DOHH2 (cell line): ENCODE measurements at regions not wholly inside any gene's neighbourhood (a gene's known extent, or its start where the extent isn't known, plus 50 kb on each side); places are given as distances from the start of the nearest gene placed in this dataset.

ENCODE experiments used
- EZH2phosphoT487 ChIP-seq: fragments of 200-600 bp; sonication (generic); IDR thresholded peaks from 2 replicates; pipeline ENCODE4 v1.6.1; 2017; ENCODE audit warnings: borderline replicate concordance, mild to moderate bottlenecking, antibody characterized with exemption, low read length, moderate library complexity, mixed read lengths
- TF ChIP-seq, protein P1 (sequence below): fragments of 200-600 bp; sonication (generic); IDR thresholded peaks from one replicate; pipeline ENCODE4 v1.5.1; 2014; ENCODE audit warnings: antibody characterized with exemption, mild to moderate bottlenecking, low read depth, low read length; ENCODE audit not compliant: poor library complexity, severe bottlenecking

DNA sequence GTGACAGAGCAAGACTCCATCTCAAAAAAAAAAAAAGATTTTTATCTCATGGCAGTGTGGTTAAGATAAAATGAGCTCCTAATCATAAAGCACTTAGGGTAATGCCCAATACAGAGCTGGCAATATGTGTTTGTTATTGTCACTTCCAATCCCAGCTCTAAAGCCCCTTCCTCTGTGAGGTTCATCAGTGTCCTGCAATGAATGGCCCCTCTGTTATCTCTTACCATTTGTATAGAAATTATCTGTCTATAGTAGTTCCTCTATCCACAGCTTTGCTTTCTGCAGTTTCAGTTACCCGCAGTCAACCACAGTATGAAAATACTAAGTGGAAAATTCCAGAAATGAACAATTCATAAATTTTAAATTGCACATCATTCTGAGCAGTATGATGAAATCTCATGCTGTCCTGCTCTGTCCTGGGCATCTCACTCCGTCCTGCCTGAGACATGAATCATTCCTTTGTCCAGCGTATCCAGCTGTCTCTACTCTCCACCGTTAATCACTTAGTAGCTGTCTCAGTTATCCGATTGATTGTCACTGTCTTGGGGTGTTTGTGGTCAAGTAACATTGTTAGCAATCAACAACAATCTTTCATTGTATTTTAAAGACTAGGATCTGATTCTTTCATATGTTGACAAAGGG, 50.2 kb upstream of the DNAH14 start:
- no peak for TF ChIP-seq EZH2phosphoT487
- TF ChIP-seq, protein P1, sequence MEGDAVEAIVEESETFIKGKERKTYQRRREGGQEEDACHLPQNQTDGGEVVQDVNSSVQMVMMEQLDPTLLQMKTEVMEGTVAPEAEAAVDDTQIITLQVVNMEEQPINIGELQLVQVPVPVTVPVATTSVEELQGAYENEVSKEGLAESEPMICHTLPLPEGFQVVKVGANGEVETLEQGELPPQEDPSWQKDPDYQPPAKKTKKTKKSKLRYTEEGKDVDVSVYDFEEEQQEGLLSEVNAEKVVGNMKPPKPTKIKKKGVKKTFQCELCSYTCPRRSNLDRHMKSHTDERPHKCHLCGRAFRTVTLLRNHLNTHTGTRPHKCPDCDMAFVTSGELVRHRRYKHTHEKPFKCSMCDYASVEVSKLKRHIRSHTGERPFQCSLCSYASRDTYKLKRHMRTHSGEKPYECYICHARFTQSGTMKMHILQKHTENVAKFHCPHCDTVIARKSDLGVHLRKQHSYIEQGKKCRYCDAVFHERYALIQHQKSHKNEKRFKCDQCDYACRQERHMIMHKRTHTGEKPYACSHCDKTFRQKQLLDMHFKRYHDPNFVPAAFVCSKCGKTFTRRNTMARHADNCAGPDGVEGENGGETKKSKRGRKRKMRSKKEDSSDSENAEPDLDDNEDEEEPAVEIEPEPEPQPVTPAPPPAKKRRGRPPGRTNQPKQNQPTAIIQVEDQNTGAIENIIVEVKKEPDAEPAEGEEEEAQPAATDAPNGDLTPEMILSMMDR = no peak
